ENCODE measurements at regions not wholly inside any gene's neighbourhood (a gene's known extent, or its start where the extent isn't known, plus 50 kb on each side); places are given as distances from the start of the nearest gene placed in this dataset.

DNA sequence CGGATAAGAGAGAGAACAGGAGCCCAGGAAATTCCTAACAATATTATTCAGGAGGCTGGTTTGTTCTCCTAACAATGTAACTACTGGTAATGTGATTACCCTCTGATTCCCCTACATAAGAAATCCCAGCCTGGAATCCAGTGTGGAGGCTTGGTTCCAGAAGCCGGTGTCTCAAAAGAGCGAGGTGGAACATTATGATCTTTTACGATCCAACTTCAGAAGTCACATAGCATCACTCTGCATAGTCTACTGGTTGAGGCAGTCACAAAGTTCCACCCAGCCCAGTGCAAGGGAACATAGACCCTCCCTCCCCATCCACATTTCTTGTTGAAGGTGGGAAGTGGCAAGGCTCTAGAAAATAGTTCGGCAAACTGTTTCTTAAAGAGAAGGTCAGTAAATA lies 81.6 kb upstream of the GALNT15 start:
- TF ChIP-seq, protein P1, sequence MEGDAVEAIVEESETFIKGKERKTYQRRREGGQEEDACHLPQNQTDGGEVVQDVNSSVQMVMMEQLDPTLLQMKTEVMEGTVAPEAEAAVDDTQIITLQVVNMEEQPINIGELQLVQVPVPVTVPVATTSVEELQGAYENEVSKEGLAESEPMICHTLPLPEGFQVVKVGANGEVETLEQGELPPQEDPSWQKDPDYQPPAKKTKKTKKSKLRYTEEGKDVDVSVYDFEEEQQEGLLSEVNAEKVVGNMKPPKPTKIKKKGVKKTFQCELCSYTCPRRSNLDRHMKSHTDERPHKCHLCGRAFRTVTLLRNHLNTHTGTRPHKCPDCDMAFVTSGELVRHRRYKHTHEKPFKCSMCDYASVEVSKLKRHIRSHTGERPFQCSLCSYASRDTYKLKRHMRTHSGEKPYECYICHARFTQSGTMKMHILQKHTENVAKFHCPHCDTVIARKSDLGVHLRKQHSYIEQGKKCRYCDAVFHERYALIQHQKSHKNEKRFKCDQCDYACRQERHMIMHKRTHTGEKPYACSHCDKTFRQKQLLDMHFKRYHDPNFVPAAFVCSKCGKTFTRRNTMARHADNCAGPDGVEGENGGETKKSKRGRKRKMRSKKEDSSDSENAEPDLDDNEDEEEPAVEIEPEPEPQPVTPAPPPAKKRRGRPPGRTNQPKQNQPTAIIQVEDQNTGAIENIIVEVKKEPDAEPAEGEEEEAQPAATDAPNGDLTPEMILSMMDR (IDR thresholded peaks at IDR 0.05), result no peak
- TF ChIP-seq, protein P2, sequence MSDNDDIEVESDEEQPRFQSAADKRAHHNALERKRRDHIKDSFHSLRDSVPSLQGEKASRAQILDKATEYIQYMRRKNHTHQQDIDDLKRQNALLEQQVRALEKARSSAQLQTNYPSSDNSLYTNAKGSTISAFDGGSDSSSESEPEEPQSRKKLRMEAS (IDR thresholded peaks at IDR 0.05), result no peak
- TF ChIP-seq RNF2 (IDR thresholded peaks at IDR 0.05; ENCODE audit: borderline replicate concordance, low read depth), result no peak
- no peak for TF ChIP-seq SMC3 (IDR thresholded peaks at IDR 0.05)
- TF ChIP-seq, protein P3, sequence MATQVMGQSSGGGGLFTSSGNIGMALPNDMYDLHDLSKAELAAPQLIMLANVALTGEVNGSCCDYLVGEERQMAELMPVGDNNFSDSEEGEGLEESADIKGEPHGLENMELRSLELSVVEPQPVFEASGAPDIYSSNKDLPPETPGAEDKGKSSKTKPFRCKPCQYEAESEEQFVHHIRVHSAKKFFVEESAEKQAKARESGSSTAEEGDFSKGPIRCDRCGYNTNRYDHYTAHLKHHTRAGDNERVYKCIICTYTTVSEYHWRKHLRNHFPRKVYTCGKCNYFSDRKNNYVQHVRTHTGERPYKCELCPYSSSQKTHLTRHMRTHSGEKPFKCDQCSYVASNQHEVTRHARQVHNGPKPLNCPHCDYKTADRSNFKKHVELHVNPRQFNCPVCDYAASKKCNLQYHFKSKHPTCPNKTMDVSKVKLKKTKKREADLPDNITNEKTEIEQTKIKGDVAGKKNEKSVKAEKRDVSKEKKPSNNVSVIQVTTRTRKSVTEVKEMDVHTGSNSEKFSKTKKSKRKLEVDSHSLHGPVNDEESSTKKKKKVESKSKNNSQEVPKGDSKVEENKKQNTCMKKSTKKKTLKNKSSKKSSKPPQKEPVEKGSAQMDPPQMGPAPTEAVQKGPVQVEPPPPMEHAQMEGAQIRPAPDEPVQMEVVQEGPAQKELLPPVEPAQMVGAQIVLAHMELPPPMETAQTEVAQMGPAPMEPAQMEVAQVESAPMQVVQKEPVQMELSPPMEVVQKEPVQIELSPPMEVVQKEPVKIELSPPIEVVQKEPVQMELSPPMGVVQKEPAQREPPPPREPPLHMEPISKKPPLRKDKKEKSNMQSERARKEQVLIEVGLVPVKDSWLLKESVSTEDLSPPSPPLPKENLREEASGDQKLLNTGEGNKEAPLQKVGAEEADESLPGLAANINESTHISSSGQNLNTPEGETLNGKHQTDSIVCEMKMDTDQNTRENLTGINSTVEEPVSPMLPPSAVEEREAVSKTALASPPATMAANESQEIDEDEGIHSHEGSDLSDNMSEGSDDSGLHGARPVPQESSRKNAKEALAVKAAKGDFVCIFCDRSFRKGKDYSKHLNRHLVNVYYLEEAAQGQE (IDR thresholded peaks at IDR 0.05), result no peak
- no peak for TF ChIP-seq RFX5 (IDR thresholded peaks at IDR 0.05)
- no peak for TF ChIP-seq PHF8 (IDR thresholded peaks at IDR 0.05; ENCODE audit: borderline replicate concordance, low read depth)
- TF ChIP-seq ZSCAN20 (CRISPR knock-in tag; IDR thresholded peaks at IDR 0.05), result no peak
- no peak for TF ChIP-seq POLR2A (IDR thresholded peaks at IDR 0.05; ENCODE audit: low read length)
- no peak for TF ChIP-seq POLR2AphosphoS2 (conservative IDR thresholded peaks at IDR 0.05; ENCODE audit: low read length)
- TF ChIP-seq ESRRA (IDR thresholded peaks at IDR 0.05; ENCODE audit: borderline replicate concordance, low read length), result no peak
- no peak for TF ChIP-seq RCOR1 (IDR thresholded peaks at IDR 0.05; ENCODE audit: low read depth, low read length)
